GOT3 (cell line): ENCODE measurements at regions not wholly inside any gene's neighbourhood (a gene's known extent, or its start where the extent isn't known, plus 50 kb on each side); places are given as distances from the start of the nearest gene placed in this dataset.

Experiments used
- DNase-seq: peaks from one replicate; lab custom pipeline; 2025; ENCODE audit warnings: mixed read lengths; lab: John Stamatoyannopoulos, UW

GRCh38 chr4:19720610-19721009, 531.1 kb upstream of the SLIT2 start:
- DNase-seq, result no peak

- no peak for DNase-seq
Observed at GRCh38 chr4:19720190-19720589, 531.5 kb upstream of the SLIT2 start.

GRCh38 chr4:19711871-19712270, 539.8 kb upstream of the SLIT2 start:
- no peak for DNase-seq

- DNase-seq, result no peak
Observed at GRCh38 chr4:19707876-19708275, 543.8 kb upstream of the SLIT2 start.

- DNase-seq, result no peak
Observed at GRCh38 chr4:19703391-19703790, 548.3 kb upstream of the SLIT2 start.

- DNase-seq, result no peak
Observed at GRCh38 chr4:19700992-19701391, 550.7 kb upstream of the SLIT2 start.

GRCh38 chr4:19698961-19699360, 552.7 kb upstream of the SLIT2 start:
- no peak for DNase-seq

GRCh38 chr4:19694812-19695211, 556.9 kb upstream of the SLIT2 start:
- no peak for DNase-seq

GRCh38 chr4:19693936-19694570, 557.7 kb upstream of the SLIT2 start:
- DNase-seq, result no peak

GRCh38 chr4:19689511-19689910, 562.2 kb upstream of the SLIT2 start:
- no peak for DNase-seq

GRCh38 chr4:19686456-19686855, 565.2 kb upstream of the SLIT2 start:
- DNase-seq, result no peak

GRCh38 chr4:19684084-19684483, 567.6 kb upstream of the SLIT2 start:
- DNase-seq, result no peak

GRCh38 chr4:19683426-19683825, 568.3 kb upstream of the SLIT2 start:
- DNase-seq, result no peak

- no peak for DNase-seq
Observed at GRCh38 chr4:19677211-19677610, 574.5 kb upstream of the SLIT2 start.

- no peak for DNase-seq
Observed at GRCh38 chr4:19675172-19675811, 576.4 kb upstream of the SLIT2 start.

GRCh38 chr4:19659101-19659500, 592.6 kb upstream of the SLIT2 start:
- DNase-seq, result no peak

GRCh38 chr4:19657856-19658255, 593.8 kb upstream of the SLIT2 start:
- DNase-seq, result no peak

GRCh38 chr4:19655666-19656065, 596.0 kb upstream of the SLIT2 start:
- DNase-seq, result no peak

GRCh38 chr4:19650903-19651864, 600.5 kb upstream of the SLIT2 start:
- DNase-seq, result no peak

- DNase-seq, result no peak
Observed at GRCh38 chr4:19645589-19645988, 606.1 kb upstream of the SLIT2 start.

GRCh38 chr4:19636451-19636850, 615.3 kb upstream of the SLIT2 start:
- DNase-seq, result no peak

- DNase-seq, result no peak
Observed at GRCh38 chr4:19631814-19632213, 619.9 kb upstream of the SLIT2 start.

- DNase-seq, result no peak
Observed at GRCh38 chr4:19623866-19624265, 627.8 kb upstream of the SLIT2 start.
